Amygdala (tissue), 56 donors: ENCODE measurements at regions not wholly inside any gene's neighbourhood (a gene's known extent, or its start where the extent isn't known, plus 50 kb on each side); places are given as distances from the start of the nearest gene placed in this dataset.

Source experiments
- DNase-seq, 56 donors: peaks; one replicate each; lab custom pipeline; 2025; lab: John Stamatoyannopoulos, UW

- DNase-seq = no peak
Measured at GRCh38 chr3:139738697-139739096, 60.9 kb upstream of the NMNAT3 start.

GRCh38 chr3:139737682-139738361, 60.0 kb upstream of the NMNAT3 start:
- no peak for DNase-seq

DNA sequence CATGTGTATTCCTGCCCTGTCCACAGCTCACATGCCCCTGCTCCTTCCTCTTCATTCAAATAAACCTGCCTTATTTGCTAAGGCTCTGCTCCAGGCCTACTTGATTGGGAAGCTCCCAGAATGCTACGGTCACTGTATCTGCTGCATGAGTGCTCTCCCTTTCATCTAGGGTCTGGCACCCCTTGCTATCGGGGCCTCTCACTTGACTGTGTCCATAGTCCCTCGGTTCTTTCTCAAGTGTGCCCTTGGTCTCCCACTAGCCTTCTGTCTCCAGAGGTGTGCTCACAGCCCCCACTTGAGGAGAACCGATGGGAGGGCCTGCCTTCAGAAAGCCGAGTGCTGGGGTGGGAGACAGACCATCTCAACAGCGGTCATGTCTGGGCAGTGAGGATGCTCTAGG, 57.4 kb upstream of the NMNAT3 start:
- DNase-seq = no peak

DNA sequence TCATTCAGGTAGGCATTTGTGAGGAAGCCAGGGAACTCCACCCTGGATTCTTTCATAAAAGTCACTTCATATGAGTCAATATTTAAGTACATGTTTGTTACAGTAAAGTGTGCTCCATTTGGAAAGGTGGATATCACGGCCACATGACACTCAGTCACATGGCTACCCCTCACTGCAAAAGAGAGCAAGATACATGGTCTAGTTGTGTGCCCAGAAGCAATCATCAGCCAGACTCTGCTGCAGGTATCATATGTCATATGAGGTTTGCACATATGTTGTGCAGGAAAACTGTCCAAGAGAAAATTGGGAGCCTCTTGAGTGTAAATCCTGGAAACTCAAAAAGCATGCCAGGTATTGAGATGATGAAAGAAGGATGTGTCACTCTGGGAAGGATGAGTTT, 55.0 kb upstream of the NMNAT3 start:
- no peak for DNase-seq

DNA sequence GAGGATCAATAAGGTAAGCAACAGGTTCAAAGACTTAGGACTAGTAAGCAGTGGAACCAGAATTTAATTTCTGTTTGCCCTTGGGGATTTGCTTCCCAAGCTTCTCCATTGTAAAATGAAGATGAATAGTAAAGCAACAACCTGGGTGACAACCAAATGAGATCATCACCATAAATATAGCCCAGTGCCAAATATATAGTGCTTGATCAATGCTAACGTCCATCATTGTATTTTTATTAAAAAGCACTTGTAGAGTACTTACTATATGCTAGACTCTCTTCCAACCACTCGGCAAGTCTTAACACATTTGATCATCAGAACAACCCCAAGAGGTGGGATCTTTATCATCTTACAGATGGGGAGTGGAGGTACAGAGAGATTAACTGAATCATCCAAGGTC, 51.5 kb upstream of the NMNAT3 start:
- DNase-seq = no peak

- DNase-seq = no peak
Measured at GRCh38 chr3:139728414-139728813, 50.6 kb upstream of the NMNAT3 start.
